Activated CD4-positive, alpha-beta T cell treated with anti-CD3 and anti-CD28 coated beads, Interleukin-2, amount 50 U/mL, for 16 hours (primary cell): ENCODE measurements at regions not wholly inside any gene's neighbourhood (a gene's known extent, or its start where the extent isn't known, plus 50 kb on each side); places are given as distances from the start of the nearest gene placed in this dataset.
A peak's percentile ranks its signal among the peaks of the same experiment; 100 is the strongest.

Experiments used
- DNase-seq: peaks from one replicate; pipeline ENCODE4 v3.0.0-alpha.2; 2020

DNA sequence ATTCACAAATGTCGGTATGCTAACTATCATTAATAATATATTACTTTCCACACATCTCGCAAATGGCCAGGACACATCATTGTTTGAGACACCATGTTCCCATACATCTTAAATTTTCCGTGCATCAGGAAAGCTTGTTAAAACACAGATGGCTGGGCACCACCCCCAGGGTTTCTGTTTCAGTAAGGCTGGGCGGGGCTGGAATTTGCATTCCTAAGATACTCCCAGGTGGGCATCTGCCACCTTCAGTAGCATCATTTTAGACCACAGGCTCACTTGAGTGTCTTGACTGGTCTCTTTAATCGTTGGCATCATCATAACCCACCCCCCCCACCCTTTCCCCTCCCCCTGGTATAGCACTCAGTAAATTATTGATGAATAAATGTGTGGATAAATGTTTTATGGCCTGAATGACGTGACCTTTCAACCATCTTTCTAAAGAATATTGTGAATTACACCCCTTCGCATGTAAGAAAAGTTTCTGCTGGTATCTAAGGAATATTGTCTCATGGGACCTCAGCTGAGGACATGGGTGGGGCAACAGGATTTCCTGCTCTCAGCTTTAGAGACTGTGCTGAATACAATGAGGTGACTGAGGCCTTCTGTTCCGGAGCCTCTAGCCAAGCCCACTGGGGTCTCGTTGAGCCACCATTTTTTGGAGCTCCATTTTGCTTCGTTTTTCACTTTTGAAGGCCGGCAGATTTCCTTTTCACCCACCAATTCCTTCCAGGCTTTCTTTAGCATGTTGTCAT is 124.1 kb upstream of the NEDD9 start:
- no peak for DNase-seq

DNA sequence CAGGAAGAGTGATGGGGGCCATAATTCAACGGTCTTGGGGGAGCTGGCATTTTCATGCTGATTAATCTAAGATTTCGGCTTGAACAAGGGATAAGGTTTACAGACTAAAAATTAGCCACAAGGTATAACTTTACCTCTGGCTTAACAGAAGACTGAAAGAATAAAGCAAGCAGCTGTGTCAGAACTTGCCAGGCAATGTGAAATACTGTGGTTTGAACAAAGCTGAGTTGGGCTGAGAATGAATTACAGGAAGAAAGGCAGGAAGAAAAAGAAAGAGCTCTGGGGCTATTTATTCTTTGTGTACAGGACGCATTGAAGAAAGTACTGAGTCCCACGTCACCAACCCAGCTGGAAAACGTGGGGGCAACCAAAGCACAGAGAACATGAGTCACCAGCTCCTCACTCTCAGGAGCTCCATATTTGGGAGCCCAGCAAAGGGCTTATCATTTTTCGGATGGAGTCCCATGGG is 121.5 kb upstream of the NEDD9 start:
- DNase-seq: peak; percentile 78

DNA sequence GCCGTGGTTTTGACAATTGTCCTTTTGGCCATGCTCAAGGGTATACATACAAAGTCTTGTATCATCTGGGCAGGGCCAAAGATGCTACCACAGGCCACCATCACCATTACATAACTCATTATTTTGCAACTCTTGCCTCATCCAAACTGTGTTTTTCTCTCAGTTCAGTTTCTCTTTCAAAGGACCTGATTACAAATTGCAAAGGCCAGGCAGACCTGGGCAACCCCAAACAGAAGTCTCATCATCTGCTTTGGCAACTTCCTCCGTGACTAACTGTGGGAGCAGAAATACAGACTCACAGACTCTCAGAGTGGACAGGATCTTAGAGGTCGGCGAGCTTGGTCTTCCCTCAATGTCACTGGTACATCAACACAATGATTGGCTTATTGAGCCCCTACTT is 117.8 kb upstream of the NEDD9 start:
- no peak for DNase-seq

DNA sequence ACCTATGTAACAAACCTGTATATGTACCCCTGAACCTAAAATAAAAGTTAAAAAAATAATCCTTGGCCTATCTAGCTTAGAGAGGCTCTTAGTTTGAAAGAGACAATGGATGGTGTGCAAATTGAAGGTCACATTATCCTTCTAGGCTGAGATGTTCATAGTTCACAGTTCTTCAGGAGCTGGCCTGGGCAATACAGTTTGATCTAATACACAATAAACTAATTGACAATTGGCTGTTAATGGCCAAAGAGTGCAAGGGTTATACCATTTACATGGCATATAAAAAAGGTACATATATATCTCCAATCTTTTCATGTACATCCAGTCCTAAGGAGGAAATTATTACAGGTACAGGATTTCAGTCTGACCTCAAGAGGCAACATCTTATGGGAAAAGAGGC is 117.4 kb upstream of the NEDD9 start:
- no peak for DNase-seq

DNA sequence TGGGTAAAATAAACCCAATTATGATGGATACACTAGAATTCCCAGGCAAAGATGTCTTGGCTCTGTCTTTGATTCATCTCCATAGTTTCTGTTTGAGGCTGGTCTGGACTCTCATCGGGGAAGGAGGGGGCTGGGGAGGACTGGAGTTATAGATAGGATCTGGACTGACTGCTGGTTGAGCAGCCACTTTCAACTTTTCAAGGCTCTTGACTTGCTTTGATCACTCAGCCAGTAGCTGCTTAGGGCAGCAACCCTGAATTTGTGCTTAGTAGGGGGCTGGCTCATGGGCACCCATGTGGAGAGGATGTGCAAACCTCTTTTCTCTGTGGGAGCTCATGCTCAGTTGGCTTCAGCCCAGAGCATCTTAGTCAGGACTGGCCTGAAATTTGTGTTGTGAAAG is 114.0 kb upstream of the NEDD9 start:
- DNase-seq: no peak

DNA sequence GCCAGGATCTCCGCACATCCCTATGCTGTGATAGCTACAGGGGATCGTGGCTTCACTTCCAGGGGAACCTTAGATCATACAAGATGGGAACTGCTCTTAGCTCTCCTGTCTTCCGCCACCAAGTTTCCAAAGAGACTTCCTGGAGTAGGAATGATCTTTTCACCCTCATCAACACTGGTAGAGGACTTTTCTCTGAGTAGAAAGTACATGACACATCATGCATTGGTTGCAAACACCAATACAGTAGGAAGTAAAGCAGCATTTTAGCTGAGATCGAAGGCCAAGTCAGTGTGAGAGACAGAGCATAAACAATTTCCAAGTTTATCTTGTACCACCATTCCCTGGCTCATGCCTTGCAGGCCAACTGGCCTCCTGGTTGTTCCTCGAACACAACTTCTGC is 113.1 kb upstream of the NEDD9 start:
- no peak for DNase-seq

DNA sequence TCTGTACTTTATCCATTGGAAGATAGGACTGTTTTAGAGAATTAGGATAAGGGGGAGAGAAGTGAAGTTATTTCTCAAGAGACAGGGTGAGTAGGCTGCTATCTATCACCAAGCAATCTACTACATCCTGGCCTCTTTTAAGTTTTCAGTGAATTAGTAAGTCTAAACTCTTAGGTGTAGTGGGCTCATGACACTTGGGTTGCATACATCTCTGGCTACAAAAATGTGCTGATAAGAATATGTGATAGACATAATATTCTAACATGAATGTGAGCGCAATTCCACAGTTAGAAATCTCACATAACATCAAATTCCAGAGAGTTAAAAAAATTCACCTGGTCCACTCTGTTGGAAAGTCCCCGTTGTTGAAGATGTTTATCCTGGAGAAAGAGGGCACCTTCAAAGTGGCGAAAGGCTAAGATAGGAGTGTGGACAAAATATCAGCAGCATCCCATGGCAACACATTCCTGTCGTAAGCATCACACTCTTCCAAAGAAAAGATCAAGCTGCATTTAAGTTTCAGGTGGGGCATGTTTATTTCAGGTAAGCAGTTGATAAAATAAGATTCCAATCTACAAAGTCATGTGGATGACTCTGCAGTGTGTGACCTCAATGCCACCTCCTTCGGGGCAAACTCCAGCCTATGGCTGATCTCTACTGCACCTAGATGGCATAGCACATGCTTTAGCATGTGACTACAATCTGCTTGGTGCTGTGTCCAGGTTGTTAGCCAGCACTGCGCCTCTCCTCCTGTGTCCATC is 111.7 kb upstream of the NEDD9 start:
- DNase-seq: no peak

DNA sequence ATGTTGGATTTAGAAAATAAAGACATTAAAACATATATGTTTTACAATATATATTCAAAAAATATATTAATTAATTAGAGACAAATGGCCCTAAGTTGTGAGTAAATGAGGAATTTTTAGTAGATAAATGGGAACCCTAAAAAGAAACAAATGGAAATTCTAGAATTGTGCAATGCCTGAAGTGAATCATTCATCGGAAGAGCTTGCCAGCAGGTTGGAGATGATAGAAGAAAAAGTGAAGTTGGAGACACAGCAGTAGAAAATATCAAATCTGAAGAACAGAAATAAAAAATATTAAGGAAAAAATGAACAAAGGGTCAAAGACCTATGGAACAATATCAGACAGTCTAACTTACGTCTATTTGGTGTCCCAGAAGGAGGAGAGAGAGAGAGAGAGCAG is 109.4 kb upstream of the NEDD9 start:
- DNase-seq: no peak

DNA sequence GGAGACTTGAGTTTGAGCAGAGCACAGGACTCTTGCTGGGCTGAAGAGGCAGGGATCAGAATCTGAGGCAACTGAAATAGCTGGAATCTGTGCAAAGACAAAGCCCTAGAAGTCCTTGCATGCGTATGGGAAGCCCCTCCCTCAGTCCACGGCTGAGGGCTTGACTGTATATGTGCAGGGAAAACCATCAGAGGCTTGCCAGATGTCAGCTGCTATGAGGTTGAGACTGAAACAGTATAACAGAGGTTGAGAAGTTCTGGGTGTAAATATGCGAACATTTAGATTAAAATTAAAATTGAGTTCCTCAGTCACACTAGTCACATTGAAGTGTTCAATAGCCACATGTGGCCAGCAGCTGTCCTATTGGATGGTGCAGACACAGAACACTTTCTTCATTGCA is 108.8 kb upstream of the NEDD9 start:
- no peak for DNase-seq

DNA sequence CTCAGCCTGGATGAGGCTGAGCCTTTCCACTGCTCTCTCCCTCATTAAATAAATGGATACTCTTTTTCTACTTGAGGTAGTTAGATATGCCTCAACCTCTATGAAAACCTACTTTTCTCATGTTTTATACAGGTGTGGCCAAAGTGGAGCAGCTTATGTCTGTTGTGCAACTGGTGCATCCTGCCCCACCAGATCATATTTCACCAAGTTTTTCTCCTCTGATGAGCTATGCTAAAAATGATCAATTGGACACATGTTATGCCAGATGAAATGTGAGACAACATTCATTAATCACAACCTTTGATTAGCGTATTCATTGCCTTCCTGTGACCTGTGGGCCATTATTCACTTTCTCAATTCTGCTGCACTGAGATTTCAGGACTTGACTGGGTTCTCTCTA is 106.9 kb upstream of the NEDD9 start:
- no peak for DNase-seq

DNA sequence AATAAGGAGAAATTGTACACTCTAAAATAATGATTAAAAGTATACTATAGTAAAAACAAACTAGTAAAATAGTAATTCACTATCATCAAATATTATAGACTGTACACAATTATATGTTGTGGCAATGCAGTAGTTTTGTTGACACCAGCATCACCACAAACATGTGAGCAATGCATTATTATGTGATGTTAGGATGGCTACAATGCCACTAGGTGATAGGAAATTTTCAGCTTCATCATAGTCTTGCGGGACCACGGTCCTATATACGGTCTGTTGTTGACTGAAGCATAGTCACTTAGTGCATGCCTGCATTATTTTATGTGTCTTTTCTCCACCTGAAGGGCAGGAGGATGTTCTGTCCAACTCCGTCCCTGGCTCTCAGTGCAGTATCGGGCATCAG is 104.8 kb upstream of the NEDD9 start:
- DNase-seq: no peak

DNA sequence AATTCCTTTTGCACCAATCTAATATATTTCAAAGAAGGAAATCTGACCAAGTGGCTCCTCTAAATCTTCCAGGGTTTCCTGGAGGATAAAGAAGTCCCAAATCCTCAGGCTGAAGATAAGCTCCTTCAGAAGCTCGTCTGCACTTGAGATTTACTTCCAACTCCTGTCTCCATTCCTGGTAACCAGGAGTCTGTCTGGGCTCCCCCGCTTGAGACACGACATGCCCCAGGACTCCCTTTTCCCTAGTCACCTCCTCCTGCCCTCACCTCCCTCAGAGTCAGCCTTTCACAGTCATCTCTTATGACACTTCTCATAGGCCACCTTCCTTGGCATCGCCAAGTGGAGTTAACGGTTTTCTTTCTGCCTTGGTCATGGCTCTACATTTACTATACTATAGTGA is 103.4 kb upstream of the NEDD9 start:
- DNase-seq: no peak

DNA sequence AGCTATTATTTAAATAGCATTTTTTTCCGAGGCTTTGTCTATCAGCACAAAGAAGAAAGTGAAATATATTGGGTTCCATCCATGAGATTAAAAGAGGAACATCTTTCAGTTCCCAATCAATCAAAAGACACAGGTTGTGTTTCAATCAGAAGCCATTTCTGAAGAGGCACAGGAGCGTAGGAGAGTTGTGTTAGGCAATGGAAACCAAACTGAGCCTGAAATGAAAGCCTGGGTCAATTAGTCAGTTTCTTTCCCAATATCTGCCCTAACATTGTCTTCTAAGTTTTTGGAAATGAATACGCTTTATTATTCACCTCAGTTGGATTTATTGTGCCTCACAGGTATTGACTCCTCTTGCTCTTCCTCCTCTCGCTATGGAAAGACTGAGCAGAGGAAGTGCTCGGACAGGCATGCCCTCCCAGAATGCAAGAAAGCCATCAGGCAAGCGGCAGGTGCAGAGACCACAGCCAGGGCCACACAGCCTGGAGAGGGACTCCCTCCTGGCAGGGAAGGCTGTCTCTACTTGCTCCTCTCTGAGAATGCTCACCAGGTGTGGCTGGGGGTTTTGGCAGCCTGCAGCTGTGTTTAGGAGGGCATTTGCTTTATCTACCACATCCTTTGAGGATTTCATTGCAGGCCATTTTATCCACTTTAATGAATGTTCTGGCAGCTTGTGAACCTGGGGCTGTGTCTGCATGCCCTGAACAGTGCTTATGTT is 100.8 kb upstream of the NEDD9 start:
- DNase-seq: no peak

DNA sequence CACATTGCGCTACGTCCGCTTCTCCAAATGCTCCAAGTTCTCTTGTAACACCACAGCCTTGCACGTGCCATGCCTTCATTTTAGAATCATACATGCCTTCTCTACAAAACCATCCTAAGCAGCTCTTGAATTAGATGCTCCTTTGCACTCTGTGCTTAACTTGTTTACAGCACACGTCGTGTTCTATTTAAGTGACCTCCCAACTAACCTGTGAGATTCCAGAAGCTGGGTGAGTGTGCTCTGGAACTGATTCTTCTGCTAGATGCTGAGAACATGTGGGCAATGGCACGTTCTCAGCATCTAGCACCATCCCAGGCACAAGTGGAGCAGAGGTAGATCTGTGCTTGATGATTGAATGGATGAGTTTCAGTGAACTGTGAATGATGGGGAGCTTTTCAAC is 100.0 kb upstream of the NEDD9 start:
- DNase-seq: no peak

DNA sequence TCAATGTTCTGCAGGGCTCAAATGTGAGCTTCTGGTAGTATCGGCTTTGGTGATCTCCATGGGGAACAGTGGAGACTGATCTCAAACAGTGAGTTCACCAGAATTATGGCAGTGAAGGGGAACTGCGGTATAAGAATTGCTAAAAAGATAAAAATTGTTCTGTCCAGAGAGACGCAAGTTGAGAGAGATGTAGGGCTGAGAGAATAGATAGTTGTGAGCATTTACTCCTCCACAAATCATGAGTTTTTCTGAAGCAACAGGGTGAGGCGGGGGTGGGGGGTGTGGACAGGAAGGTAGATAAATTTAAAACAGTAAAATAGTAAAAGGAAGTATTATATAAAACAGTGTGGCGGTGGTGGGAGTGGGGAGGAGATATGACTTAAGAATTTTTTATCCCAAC is 98.6 kb upstream of the NEDD9 start:
- DNase-seq: no peak

DNA sequence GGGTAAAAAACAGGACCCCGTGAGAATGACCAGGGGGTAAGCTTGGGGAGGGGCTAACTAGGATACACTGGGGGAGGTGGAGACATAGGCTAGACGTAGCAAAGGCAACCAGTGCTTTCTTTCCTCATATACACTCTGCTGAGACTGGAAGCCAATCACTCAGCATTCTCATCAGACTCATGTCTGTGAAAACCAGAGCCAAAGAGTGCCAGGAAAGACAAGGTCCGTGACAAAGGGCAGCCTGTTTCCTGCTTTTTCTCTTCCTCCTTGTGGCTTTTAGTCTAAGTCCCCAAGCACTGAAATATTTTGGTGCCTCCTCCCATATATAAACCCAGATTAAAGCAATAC is 97.9 kb upstream of the NEDD9 start:
- DNase-seq: no peak

DNA sequence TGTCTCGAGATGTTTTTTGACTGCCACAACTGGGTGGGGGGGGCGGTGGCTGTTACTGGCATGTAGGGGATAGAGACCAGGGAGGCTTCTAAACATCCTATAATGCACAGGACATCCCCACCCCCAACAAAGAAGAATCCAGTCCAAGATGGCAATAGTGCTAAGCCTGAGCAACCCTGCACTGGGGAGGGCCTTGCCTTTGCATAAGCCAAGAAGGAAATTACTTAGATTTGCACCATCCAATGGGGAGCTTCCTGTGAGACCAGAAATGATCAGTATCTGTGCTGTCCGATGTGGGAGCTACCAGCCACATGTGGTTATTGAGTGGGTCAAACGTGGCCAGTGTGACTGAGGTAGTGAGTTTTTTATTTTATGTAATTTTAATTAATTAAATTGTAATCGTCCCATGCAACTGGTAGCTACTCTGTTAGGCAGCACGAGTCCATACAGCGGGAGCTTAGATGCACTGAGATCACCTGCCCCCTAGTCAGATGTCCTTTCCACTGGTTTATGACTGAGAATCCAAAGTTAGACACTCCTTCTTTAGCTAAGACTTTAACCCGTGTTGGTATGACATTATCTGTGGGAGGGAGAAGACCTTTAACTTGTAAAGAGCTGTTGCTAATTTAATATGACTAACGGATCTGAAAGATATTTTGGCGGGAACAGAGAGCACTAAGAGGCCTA is 97.4 kb upstream of the NEDD9 start:
- no peak for DNase-seq

DNA sequence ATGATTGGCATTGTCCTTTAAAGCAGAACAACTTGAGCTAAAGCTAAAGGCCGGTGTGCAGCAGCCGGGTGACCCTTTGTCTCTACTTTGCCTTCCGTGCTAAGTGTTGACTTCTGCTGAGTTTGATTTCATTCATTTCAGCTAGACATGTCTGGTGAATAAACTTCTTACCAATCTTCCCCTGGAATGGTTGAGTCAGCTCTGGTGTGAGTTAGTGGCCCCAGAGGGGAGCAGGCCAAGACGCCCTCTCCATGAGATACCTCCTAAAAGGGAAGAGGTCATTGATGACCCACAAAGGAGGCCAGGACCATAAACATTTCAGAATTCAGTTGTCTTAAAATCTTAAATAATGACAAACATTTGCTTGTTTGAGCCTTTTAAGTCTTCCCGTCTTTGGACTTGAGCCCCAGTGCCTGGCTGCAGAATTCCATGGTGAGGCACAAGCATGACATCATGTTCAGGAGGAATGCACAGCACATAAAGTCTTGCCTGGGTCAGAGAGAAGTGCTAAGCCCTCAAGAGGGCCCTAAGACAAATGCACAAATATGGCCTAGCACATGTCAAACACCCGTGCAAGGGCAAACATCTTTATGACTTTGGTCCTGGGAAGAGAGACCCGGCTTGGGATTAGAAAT is 96.3 kb upstream of the NEDD9 start:
- DNase-seq: no peak

DNA sequence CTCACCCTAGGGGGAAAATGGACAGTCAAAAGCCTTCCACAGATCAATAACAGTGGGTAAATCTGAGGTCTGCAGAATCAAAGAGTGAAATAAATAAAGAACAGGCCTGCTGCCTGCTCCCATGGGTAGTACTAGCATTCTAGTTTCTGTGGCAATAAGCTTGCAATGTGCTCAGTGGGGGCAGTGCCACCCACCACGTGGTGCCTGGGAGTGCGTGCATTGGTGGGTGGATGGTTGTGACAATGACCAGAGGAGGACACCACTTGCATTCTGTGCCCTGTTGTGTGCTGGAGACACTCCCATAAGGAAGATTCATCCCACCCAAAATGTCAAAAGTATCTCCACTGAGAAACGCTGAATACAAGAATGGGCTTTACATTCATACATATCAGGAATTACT is 95.5 kb upstream of the NEDD9 start:
- DNase-seq: no peak

DNA sequence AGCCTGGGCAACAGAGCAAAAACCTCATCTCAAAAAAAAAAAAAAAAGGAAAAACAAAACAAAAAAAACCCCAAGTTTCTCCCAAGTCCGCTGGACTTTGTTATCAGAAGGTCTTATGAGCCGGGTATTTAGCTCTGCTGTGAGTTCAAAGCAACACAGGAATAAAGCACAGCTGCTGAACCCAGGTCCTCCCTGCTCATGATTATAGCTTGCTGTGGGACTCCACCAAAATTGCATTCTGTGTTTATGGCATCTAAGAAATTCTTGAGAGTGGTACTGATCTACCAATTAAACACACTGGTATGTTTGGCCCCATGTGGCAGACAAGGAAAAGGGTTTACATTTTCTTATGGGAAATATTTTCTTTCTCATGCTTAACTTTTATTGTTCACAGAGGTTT is 93.6 kb upstream of the NEDD9 start:
- no peak for DNase-seq

DNA sequence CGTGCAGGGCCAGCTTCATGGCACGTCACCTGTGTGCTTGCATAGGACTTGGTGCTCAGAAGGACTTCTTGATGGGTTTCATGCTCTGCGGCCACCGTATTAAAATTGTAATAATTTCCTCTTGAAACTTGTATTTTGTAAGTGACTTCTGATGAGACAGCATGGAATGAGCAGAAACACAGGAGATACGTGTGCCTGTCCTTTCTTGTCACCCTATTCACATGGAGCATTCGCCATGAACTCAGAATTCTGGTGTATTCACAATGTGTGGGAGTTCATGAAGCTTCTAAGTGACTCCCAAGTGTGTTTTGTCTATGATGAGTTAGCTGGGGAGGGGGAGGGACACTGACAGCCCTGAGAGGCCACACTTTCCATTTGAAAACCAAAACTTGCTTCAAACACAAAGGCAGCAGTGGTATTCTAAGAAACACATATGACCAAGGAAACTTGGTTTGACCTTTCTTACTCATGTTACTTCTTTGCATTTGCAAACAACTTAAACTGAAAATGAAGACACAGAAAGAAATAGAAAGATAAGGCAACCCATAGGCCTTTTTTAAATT is 92.1 kb upstream of the NEDD9 start:
- DNase-seq: peak; percentile 77

DNA sequence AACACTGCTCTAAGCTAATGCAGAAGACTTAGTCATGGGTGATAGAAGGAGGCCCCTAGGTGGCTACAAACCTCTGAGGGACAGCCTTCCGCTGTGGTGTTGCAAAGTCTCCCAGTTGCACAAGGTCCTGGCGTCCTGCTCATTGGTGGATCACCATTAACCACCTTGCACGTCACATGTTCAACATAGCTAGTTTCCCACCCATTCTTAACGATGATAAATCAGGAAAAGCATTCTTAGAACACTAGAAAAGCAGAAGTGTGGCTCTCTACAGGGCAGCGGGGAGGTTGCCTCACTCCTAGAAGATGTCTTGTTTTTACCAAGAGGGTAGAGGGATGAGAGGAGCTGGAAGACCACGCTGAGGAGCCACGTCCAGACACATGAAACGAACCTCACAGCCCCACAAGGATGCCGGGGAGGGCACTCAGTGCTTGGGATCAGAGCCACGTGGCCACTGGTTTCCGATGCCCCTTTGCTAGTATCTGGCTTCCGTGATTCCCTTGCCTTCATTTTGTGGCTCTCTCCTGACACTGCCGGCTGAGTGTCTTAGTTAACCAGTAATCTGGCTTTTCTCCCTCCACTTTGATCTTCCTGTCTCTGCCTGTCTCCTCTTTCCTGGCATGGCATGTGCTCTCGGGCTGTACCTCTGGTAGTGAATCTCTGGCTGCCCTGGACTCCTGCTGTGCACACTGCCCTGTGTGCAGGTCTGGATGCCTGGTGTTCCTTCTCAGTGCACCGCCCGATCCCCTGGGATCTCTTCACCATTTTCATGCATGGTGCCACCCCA is 91.4 kb upstream of the NEDD9 start:
- DNase-seq: no peak
